Ascending aorta (tissue), 2 donors: ENCODE measurements at regions not wholly inside any gene's neighbourhood (a gene's known extent, or its start where the extent isn't known, plus 50 kb on each side); places are given as distances from the start of the nearest gene placed in this dataset.

Experiments
- DNase-seq, 2 donors: peaks; one replicate each; pipeline ENCODE4 v3.0.0-alpha.2; 2019; ENCODE audit warnings: low spot score in 2 of 2
- H3K27ac ChIP-seq, 2 donors: fragments of 200-600 bp; sonication (generic); one replicate each; pipeline ENCODE4 v1.5.1; 2016 to 2017; ENCODE audit warnings: mild to moderate bottlenecking in 1 of 2
- H3K27me3 ChIP-seq: fragments of 200-600 bp; sonication (generic); one replicate; pipeline ENCODE4 v1.5.1; 2017
- H3K36me3 ChIP-seq, 2 donors: fragments of 200-600 bp; sonication (generic); one replicate each; pipeline ENCODE4 v1.5.1; 2016
- H3K4me1 ChIP-seq, 2 donors: fragments of 200-600 bp; sonication (generic); one replicate each; pipeline ENCODE4 v1.5.1; 2016 to 2017; ENCODE audit warnings: mild to moderate bottlenecking in 1 of 2
- H3K4me3 ChIP-seq, 2 donors: fragments of 200-600 bp; sonication (generic); one replicate each; pipeline ENCODE4 v1.5.1; 2016 to 2017; ENCODE audit warnings: mild to moderate bottlenecking in 1 of 2
- H3K9me3 ChIP-seq, 2 donors: fragments of 200-600 bp; sonication (generic); one replicate each; pipeline ENCODE4 v1.5.1; 2016
- intact Hi-C: fragments of 100-400 bp; cut with DNase I; formaldehyde crosslinking; loops from one replicate; pipeline ENCODE4 v1.15.1; 2023
- TF ChIP-seq, protein P1 (sequence below), 3 experiments: fragments of 200-600 bp in 2 of 3; fragments of 450-650 bp in 1 of 3; sonication (generic) in 2 of 3; IDR thresholded peaks; one replicate each; pipeline ENCODE4 v1.5.1; 2016 to 2019; ENCODE audit warnings: antibody characterized with exemption in 3 of 3, mild to moderate bottlenecking in 1 of 3, moderate library complexity in 1 of 3

DNA sequence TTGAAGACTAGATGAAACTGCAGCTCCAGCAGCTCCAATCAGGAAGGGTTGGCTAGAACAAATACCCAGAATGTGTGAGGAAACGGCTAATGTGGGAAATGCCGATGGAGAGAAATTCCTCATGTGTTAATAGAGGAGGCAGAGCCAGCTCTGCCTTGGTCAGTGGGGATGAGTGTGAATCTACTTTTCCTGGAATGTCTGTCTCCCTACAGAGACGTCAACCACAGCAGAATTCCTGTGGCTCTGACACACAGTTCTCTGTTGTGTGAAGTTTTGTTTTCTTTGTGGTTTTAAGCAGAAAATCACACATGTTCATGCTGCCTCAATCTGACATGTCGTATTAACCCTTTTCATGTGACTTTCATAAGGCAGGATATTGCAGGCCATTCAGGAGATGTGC is 476.6 kb upstream of the WWC1 start:
- no peak for DNase-seq

GRCh38 chr5:167816354-167816753 is 475.1 kb upstream of the WWC1 start:
- Histone ChIP-seq H3K9me3 (no peaks in the 10 kb centered on the region), H3K27ac (no peak overlapping the region), H3K4me3 (no peak overlapping the region), H3K4me1 (no peaks in the 10 kb centered on the region), H3K36me3 (no peaks in the 10 kb centered on the region), H3K27me3 (no peaks in the 10 kb centered on the region)
- no peak for DNase-seq
- TF ChIP-seq, protein P1, sequence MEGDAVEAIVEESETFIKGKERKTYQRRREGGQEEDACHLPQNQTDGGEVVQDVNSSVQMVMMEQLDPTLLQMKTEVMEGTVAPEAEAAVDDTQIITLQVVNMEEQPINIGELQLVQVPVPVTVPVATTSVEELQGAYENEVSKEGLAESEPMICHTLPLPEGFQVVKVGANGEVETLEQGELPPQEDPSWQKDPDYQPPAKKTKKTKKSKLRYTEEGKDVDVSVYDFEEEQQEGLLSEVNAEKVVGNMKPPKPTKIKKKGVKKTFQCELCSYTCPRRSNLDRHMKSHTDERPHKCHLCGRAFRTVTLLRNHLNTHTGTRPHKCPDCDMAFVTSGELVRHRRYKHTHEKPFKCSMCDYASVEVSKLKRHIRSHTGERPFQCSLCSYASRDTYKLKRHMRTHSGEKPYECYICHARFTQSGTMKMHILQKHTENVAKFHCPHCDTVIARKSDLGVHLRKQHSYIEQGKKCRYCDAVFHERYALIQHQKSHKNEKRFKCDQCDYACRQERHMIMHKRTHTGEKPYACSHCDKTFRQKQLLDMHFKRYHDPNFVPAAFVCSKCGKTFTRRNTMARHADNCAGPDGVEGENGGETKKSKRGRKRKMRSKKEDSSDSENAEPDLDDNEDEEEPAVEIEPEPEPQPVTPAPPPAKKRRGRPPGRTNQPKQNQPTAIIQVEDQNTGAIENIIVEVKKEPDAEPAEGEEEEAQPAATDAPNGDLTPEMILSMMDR (IDR thresholded peaks at IDR 0.05): no peak
- intact Hi-C loops: no loop called here

More for the DNA sequence above, 476.6 kb upstream of the WWC1 start:
- Histone ChIP-seq H3K27me3 (no peaks in the 10 kb centered on the region), H3K4me3 (no peak overlapping the region), H3K36me3 (no peaks in the 10 kb centered on the region), H3K4me1 (no peaks in the 10 kb centered on the region), H3K27ac (no peak overlapping the region), H3K9me3 (no peaks in the 10 kb centered on the region)
- TF ChIP-seq, protein P1 (IDR thresholded peaks at IDR 0.05): no peak
- intact Hi-C loops: no loop called here

GRCh38 chr5:167816864-167817263 is 474.6 kb upstream of the WWC1 start:
- no peak overlapping the region for H3K27ac ChIP-seq
- no peaks in the 10 kb centered on the region for H3K27me3 ChIP-seq
- intact Hi-C loops: no loop called here
- H3K4me1 ChIP-seq: no peaks in the 10 kb centered on the region
- TF ChIP-seq, protein P1 (IDR thresholded peaks at IDR 0.05): no peak
- no peak for DNase-seq
- no peaks in the 10 kb centered on the region for H3K36me3 ChIP-seq
- H3K9me3 ChIP-seq: no peaks in the 10 kb centered on the region
- H3K4me3 ChIP-seq: no peak overlapping the region

- H3K27me3 ChIP-seq: no peaks in the 10 kb centered on the region
- intact Hi-C loops: no loop called here
- H3K36me3 ChIP-seq: no peaks in the 10 kb centered on the region
- no peak overlapping the region for H3K4me3 ChIP-seq
- H3K9me3 ChIP-seq: no peaks in the 10 kb centered on the region
- H3K27ac ChIP-seq: no peak overlapping the region
- H3K4me1 ChIP-seq: no peaks in the 10 kb centered on the region
- DNase-seq: no peak
- TF ChIP-seq, protein P1 (IDR thresholded peaks at IDR 0.05): no peak
Observed at GRCh38 chr5:167819406-167819805, 472.0 kb upstream of the WWC1 start.

DNA sequence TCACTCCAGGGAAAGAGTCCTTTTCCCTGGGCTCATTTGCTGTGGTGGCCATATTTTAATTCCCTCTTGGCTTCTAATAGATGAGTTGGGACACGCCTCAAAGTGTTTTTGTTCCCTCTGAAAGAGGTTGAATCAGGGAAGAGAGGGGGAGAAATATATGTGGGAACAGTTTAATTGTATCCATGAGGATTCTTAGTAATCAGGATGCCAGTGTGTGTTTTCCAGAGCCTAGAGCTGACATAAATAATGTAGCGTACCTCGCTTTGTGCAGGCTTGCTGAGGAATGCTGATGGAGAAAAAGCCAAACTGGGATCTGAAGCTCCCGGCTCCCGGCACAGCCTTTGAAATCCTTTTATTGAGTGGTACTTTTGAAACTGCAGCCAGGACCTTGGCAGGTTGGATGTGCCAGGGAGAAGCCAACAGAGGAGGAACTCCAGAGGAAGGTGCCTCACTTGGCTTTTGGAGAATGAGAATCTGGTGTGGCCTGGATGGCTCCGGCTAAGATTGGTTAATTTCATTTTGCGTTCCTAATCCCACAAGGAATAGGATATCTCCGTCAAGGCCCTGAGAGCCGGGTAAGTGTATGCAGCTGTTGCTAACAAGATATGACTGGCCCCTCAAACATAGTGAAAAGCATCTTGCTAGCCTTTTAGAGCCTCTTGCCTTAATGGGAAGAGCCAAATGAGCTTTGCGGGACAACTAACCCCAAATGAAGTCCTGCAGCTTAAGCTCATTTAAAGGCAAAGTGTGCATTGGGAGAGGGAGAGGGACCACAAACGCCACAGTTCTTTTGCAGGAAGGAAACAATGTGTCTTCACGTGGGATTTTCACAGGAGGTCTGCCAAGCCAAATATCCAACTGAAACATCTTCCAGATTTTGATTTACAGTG is 471.1 kb upstream of the WWC1 start:
- no peak overlapping the region for H3K4me3 ChIP-seq
- H3K4me1 ChIP-seq: no peaks in the 10 kb centered on the region
- H3K9me3 ChIP-seq: no peaks in the 10 kb centered on the region
- H3K36me3 ChIP-seq: no peaks in the 10 kb centered on the region
- no peaks in the 10 kb centered on the region for H3K27me3 ChIP-seq
- H3K27ac ChIP-seq: no peak overlapping the region
- TF ChIP-seq, protein P1 (IDR thresholded peaks at IDR 0.05): no peak
- intact Hi-C loops: no loop called here
- DNase-seq: no peak
